Epithelial cell of proximal tubule (primary cell): ENCODE measurements at regions not wholly inside any gene's neighbourhood (a gene's known extent, or its start where the extent isn't known, plus 50 kb on each side); places are given as distances from the start of the nearest gene placed in this dataset.

Experiments
- DNase-seq: peaks from one replicate; pipeline ENCODE4 v3.0.0-alpha.2; 2011; ENCODE audit warnings: low read depth
- H3K4me3 ChIP-seq: 2 replicates; pipeline ENCODE4 v1.5.1; 2011; ENCODE audit warnings: low read depth, mild to moderate bottlenecking, low read length
- CTCF ChIP-seq: conservative IDR thresholded peaks from 2 replicates; pipeline ENCODE4 v1.5.1; 2012; ENCODE audit warnings: low read depth, mild to moderate bottlenecking, low read length

DNA sequence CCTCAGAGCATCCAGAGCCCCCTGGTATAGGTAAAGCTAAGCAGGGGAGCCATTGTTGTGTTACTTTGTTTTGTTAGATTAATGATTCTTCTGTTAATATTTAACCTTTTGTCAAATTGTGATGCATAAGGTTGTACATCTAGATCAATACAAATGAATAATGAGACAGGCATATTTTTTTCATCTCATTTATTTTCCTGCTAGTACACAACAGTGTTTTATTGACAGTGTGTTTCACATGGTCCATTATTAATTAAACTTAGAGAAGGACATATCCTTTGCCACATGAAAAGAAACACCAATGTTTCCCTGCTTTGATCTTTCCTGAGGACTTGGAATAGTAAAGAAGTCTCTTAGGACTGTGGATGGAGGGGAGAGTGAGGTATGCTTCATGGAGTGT, 543.6 kb upstream of the CFAP20DC start:
- no peak for TF ChIP-seq CTCF
- no peak overlapping the region for H3K4me3 ChIP-seq
- no peak for DNase-seq

- TF ChIP-seq CTCF: no peak
- no peak overlapping the region for H3K4me3 ChIP-seq
- DNase-seq: no peak
Observed at GRCh38 chr3:59580996-59581395, 531.2 kb upstream of the CFAP20DC start.

- H3K4me3 ChIP-seq: no peak overlapping the region
- no peak for TF ChIP-seq CTCF
- DNase-seq: no peak
Observed at GRCh38 chr3:59580499-59580898, 530.7 kb upstream of the CFAP20DC start.

- DNase-seq: no peak
- no peak overlapping the region for H3K4me3 ChIP-seq
- TF ChIP-seq CTCF: no peak
Observed at GRCh38 chr3:59578129-59578528, 528.3 kb upstream of the CFAP20DC start.

GRCh38 chr3:59576606-59577005, 526.8 kb upstream of the CFAP20DC start:
- TF ChIP-seq CTCF: no peak
- H3K4me3 ChIP-seq: no peak overlapping the region
- DNase-seq: no peak

- no peak overlapping the region for H3K4me3 ChIP-seq
- peak; percentile 95 for TF ChIP-seq CTCF
- DNase-seq: no peak
Observed at GRCh38 chr3:59575113-59576001, 525.5 kb upstream of the CFAP20DC start.

GRCh38 chr3:59573911-59574310, 524.1 kb upstream of the CFAP20DC start:
- no peak for TF ChIP-seq CTCF
- peak; percentile 77 for DNase-seq
- H3K4me3 ChIP-seq: no peak overlapping the region
